Natural killer cell (primary cell): ENCODE measurements at regions not wholly inside any gene's neighbourhood (a gene's known extent, or its start where the extent isn't known, plus 50 kb on each side); places are given as distances from the start of the nearest gene placed in this dataset.

Experiments
- ATAC-seq, 3 donors: fragments of 150-1000 bp in 2 of 3; fragments of 200-7000 bp in 1 of 3; cut with Tn5 transposase; 1 replicate in 1 of 3; 2 replicates in 2 of 3; pipeline ENCODE4 v1.10.0; 2021; ENCODE audit warnings: mild to moderate bottlenecking in 2 of 3, moderate library complexity in 2 of 3
- DNase-seq, 2 donors: peaks; one replicate each; pipeline versions ENCODE4 v3.0.0 to v3.0.0-alpha.2; 2013 to 2021; ENCODE audit warnings: mixed read lengths in 1 of 2
- H3K27ac ChIP-seq: one replicate; pipeline ENCODE4 v1.5.1; 2013; ENCODE audit warnings: mild to moderate bottlenecking, low read length
- H3K27me3 ChIP-seq: one replicate; pipeline ENCODE4 v1.6.1; 2013; ENCODE audit warnings: low read length; ENCODE audit not compliant: control insufficient read depth, insufficient read depth
- H3K36me3 ChIP-seq: one replicate; pipeline ENCODE4 v1.6.1; 2013; ENCODE audit warnings: low read length; ENCODE audit not compliant: control insufficient read depth, insufficient read depth
- H3K4me1 ChIP-seq: one replicate; pipeline ENCODE4 v1.6.1; 2013; ENCODE audit warnings: low read length; ENCODE audit not compliant: control insufficient read depth, insufficient read depth
- H3K4me3 ChIP-seq: one replicate; pipeline ENCODE4 v1.5.1; 2013; ENCODE audit warnings: low read length
- H3K9me3 ChIP-seq: one replicate; pipeline ENCODE4 v1.6.1; 2013; ENCODE audit warnings: low read length; ENCODE audit not compliant: control insufficient read depth, insufficient read depth
- H3K27ac Mint-ChIP-seq, 2 donors: one replicate each; pipeline ENCODE4 v1.8.0; 2022; ENCODE audit warnings: mild to moderate bottlenecking in 2 of 2, mixed read lengths in 2 of 2, moderate library complexity in 1 of 2
- H3K27me3 Mint-ChIP-seq, 2 donors: one replicate each; pipeline ENCODE4 v1.8.0; 2022; ENCODE audit warnings: low read depth in 2 of 2, mixed read lengths in 2 of 2
- H3K36me3 Mint-ChIP-seq: one replicate; pipeline ENCODE4 v1.8.0; 2022; ENCODE audit warnings: mixed read lengths
- H3K4me1 Mint-ChIP-seq, 2 donors: one replicate each; pipeline ENCODE4 v1.8.0; 2022; ENCODE audit warnings: mixed read lengths in 2 of 2
- H3K4me3 Mint-ChIP-seq: one replicate; pipeline ENCODE4 v1.8.0; 2022; ENCODE audit warnings: mild to moderate bottlenecking, moderate library complexity, mixed read lengths
- H3K9me3 Mint-ChIP-seq, 2 donors: one replicate each; pipeline ENCODE4 v1.8.0; 2022; ENCODE audit warnings: mixed read lengths in 2 of 2
- CTCF ChIP-seq: fragments of 200-600 bp; IDR thresholded peaks from one replicate; pipeline ENCODE4 v1.8.0; 2022; ENCODE audit warnings: antibody characterized with exemption
- whole genome bisulfite sequencing: methylation state at CpG from one replicate; pipeline ENCODE4 v1.1.7; 2013; ENCODE audit warnings: missing lambda C conversion rate; ENCODE audit not compliant: insufficient coverage; 5-methylcytosine and 5-hydroxymethylcytosine counted together
- intact Hi-C: fragments of 100-400 bp; cut with micrococcal nuclease; formaldehyde crosslinking; loops from one replicate; pipeline ENCODE4 v1.14.2; 2022

DNA sequence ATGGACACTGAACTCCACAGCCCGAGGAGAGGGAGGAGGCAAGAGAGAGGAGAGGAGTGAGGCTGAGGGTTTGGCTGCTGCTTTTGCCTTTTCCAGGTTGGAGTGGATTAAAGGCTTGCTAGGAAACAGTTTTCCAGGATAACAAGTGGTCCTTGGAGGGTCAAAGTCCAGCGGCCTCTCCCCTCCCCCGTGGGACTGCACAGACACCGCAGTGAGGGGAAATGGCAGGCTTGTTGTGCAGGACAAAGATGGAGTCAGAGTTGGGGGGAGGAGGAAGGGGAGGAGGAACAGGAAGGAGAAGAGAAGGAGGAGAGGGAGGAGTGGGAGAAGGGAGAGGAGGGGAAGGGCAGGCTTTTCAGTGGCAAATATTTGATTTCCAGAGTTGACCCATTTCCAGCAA lies 245.5 kb downstream of the RBM19 start:
- WGBS: 20% methylated on average over 4 of the region's 4 CpGs
- no peaks in the 10 kb centered on the region for H3K9me3 ChIP-seq

DNA sequence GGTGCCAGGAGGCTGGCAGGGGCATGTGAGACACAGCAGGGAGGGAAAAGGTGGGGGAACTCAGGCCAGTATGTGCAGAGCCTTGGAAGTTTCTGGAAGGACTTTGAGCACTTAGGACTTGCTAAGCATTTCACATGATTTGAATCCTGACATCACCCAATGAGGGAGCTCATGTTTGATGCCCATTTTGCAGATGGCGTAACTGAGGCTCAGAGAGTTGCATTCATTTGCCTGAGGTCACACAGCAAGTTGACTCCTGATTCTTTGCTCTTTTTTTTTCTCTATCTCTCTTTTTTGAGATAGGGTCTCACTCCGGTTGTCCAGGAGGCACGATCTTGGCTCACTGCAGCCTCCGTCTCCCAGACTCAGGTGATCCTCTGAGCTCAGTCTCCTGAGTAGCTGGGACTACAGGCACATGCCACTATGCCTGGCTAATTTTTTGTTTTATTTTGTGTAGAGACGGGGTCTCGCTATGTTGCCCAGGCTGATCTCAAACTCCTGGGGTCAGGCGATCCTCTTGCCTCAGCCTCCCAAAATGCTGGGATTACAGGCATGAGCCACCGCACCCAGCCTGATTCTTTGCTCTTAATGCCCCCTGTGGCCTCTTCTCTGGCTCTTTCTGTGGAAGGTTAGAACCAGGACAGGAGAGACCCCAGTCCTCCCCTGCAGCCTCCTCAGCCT lies 246.1 kb downstream of the RBM19 start:
- H3K9me3 Mint-ChIP-seq: no peaks in the 10 kb centered on the region
- H3K36me3 ChIP-seq: no peaks in the 10 kb centered on the region
- no peak overlapping the region for H3K27ac ChIP-seq
- H3K4me3 ChIP-seq: no peak overlapping the region
- no peak for ATAC-seq
- no peak for TF ChIP-seq CTCF
- DNase-seq: no peak
- H3K4me3 Mint-ChIP-seq: no peak overlapping the region
- no peaks in the 10 kb centered on the region for H3K36me3 Mint-ChIP-seq
- intact Hi-C loops: no loop called here
- H3K4me1 Mint-ChIP-seq: no peaks in the 10 kb centered on the region
- H3K4me1 ChIP-seq: no peaks in the 10 kb centered on the region
- no peaks in the 10 kb centered on the region for H3K9me3 ChIP-seq
- H3K27me3 Mint-ChIP-seq: no peaks in the 10 kb centered on the region
- H3K27me3 ChIP-seq: no peaks in the 10 kb centered on the region
- no peak overlapping the region for H3K27ac Mint-ChIP-seq
- WGBS: 93% methylated on average over 8 of the region's 8 CpGs

More for the DNA sequence above, 245.5 kb downstream of the RBM19 start:
- Mint-ChIP-seq H3K27ac (no peak overlapping the region), H3K4me1 (no peaks in the 10 kb centered on the region), H3K27me3 (no peaks in the 10 kb centered on the region), H3K9me3 (no peaks in the 10 kb centered on the region), H3K4me3 (no peak overlapping the region), H3K36me3 (no peaks in the 10 kb centered on the region)
- Histone ChIP-seq H3K36me3 (no peaks in the 10 kb centered on the region), H3K4me3 (no peak overlapping the region), H3K4me1 (no peaks in the 10 kb centered on the region), H3K27me3 (no peaks in the 10 kb centered on the region), H3K27ac (no peak overlapping the region)
- intact Hi-C loops: no loop called here
- no peak for DNase-seq
- ATAC-seq: no peak
- TF ChIP-seq CTCF: no peak

DNA sequence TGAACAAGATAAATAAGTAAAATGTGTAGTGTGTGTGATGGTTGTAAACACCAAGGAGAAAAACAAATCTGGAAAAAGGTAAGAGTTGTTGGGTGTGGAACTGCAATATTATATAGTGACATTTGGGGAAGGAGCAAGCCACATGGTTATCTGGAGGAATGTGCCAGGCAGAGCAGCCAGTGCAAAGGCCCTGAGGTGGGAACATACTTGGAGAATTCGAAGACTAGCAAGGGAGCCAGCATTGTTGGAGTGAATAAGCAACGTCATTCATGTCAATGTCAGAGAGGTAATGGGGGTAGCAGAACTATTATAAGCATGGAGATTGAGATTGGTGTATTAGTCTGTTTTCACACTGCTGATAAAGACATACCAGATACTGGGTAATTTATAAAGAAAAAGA lies 241.5 kb upstream of the LHX5 start:
- Histone ChIP-seq H3K4me1 (no peaks in the 10 kb centered on the region), H3K27me3 (no peaks in the 10 kb centered on the region), H3K27ac (no peak overlapping the region), H3K36me3 (no peaks in the 10 kb centered on the region), H3K4me3 (no peak overlapping the region), H3K9me3 (no peaks in the 10 kb centered on the region)
- Mint-ChIP-seq H3K27ac (no peak overlapping the region), H3K4me3 (no peak overlapping the region), H3K36me3 (no peaks in the 10 kb centered on the region), H3K9me3 (no peaks in the 10 kb centered on the region), H3K4me1 (no peaks in the 10 kb centered on the region), H3K27me3 (peaks cover 15 to 19% of the 10 kb centered on the region in 2 donors)
- no peak for DNase-seq
- no peak for TF ChIP-seq CTCF
- ATAC-seq: no peak
- intact Hi-C loops: no loop called here
- WGBS: 85% methylated on average over 2 of the region's 2 CpGs

GRCh38 chr12:113712481-113712880 lies 240.8 kb upstream of the LHX5 start:
- intact Hi-C loops: no loop called here
- no peak for TF ChIP-seq CTCF
- Mint-ChIP-seq H3K27ac (no peak overlapping the region), H3K4me1 (no peaks in the 10 kb centered on the region), H3K9me3 (no peaks in the 10 kb centered on the region), H3K27me3 (peaks cover 19% of the 10 kb centered on the region in 2 donors), H3K4me3 (no peak overlapping the region), H3K36me3 (no peaks in the 10 kb centered on the region)
- WGBS: 90% methylated on average over 5 of the region's 5 CpGs
- Histone ChIP-seq H3K4me3 (no peak overlapping the region), H3K27ac (no peak overlapping the region), H3K4me1 (no peaks in the 10 kb centered on the region), H3K27me3 (no peaks in the 10 kb centered on the region), H3K36me3 (no peaks in the 10 kb centered on the region), H3K9me3 (no peaks in the 10 kb centered on the region)
- no peak for ATAC-seq
- no peak for DNase-seq
